GM12873 (cell line): ENCODE measurements at regions not wholly inside any gene's neighbourhood (a gene's known extent, or its start where the extent isn't known, plus 50 kb on each side); places are given as distances from the start of the nearest gene placed in this dataset.

Experiments
- CTCF ChIP-seq: IDR thresholded peaks from 2 replicates; pipeline ENCODE4 v1.5.1; 2012; ENCODE audit warnings: low read depth, mild to moderate bottlenecking, moderate library complexity, low read length, control low read depth; ENCODE audit not compliant: insufficient read depth; ENCODE audit errors: missing control alignments

- TF ChIP-seq CTCF, result no peak
These were observed 327.5 kb upstream of the FGF13 start for GRCh38 chrX:139039041-139039440.

- no peak for TF ChIP-seq CTCF
These were observed 315.3 kb upstream of the FGF13 start for GRCh38 chrX:139026811-139027210.

GRCh38 chrX:139026406-139026805 lies 314.9 kb upstream of the FGF13 start:
- TF ChIP-seq CTCF, result no peak

GRCh38 chrX:139025816-139026215 lies 314.3 kb upstream of the FGF13 start:
- TF ChIP-seq CTCF, result no peak

GRCh38 chrX:139023531-139023930 lies 312.0 kb upstream of the FGF13 start:
- no peak for TF ChIP-seq CTCF

GRCh38 chrX:139020801-139021200 lies 309.3 kb upstream of the FGF13 start:
- no peak for TF ChIP-seq CTCF

GRCh38 chrX:139018436-139018835 lies 306.9 kb upstream of the FGF13 start:
- no peak for TF ChIP-seq CTCF
